HT1080 (cell line): ENCODE measurements at regions not wholly inside any gene's neighbourhood (a gene's known extent, or its start where the extent isn't known, plus 50 kb on each side); places are given as distances from the start of the nearest gene placed in this dataset.
"Not testable (repeated sequence)": the region's sequence is repeated elsewhere in the genome, so short reads cannot be mapped to it uniquely, and the experiment has no call there.

Experiments
- DNase-seq: peaks from one replicate; pipeline ENCODE4 v3.0.0-alpha.2; 2015; ENCODE audit warnings: low read depth

DNA sequence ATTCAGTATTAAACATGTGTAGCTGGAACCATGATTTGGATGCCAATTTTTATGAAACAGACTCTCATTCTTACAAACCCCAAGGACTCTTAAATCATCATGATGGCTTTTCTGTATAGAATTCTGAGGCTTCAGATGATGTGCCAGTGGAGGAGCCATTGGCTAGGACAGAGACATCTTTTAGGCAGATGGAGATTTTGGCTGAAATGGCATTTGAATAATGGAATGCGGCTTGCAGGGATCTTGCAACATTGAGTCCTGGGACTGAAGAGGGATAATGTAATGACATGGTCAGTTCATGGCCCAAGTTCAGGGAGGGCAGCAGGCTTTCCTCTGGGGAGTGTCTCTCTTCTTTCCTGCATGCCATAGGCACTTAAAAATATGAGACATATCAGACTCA lies 172.4 kb downstream of the ABCA8 start:
- DNase-seq: no peak

DNA sequence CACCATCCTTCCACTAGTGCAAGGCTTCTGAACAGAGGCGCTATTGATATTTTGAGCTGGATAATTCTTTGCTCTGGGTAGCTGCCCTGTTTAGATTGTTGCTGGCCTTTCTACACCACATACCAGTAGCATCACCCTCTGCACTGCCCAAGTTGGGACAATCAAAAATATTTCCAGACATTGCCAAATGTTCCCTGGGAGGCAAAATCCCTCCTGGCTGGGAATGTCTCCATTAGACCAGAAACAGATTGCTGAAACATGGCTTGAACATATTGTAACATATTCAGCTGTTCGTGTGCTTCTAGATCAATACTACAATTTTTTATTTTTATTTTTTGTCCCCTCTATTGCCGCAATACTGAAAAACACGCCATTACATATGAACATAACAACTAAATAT lies 174.6 kb downstream of the ABCA8 start:
- DNase-seq: no peak

DNA sequence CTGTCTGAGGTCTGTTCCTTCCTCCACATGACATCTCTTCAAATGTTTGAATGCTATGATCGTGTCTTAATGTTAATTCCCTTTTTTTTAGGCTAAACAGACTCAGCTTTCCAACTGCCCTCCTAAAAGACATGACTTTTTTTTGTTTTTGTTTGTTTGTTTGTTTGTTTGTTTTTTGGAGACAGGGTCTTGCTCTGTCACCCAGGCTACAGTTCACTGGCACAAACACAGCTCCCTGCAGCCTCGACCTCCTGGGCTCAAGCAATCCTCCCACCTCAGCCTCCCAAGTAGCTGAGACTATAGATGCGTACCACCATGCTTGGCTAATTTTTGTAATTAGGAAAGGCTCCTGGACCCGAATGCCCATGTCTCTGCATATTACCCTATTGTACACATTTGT lies 176.5 kb downstream of the ABCA8 start:
- DNase-seq: no peak

DNA sequence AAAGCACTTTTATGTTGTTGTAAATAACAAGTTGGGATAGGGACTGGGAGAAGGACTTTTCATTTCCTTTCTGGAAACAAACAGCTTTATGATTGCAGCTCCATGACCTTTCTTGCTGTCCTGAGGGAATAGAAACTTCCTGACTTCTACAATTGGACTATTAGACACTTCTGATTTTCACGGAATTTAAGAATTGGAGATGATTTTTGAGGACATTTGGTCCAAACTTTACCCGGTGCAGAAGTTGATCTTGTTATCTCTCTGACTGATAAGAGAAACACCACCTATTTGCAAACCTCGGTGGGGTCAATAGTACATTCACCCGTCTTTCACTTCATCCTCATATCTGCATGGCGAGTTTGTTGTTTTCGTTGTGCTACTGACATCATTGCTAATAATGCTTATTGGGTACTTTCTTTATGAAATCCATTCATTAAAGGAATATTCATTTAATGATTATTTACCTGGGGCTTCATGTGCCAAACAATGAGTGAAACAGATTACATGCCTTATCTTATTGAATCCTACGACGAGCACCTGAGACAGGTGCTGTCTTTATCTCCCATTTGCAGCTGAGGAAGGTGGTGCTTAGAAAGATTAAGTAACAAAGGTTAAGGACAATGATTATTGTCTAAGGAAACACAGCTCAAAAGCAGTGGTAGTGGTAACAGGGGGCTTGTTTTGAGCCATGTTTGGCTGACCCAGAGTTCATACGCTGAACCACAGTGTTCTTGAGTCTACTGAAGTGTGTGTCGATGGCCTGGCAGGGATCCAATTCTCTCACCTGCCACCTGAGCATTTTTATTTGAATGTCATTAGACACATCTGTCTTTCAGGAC lies 176.9 kb upstream of the FAM20A start:
- no peak for DNase-seq

DNA sequence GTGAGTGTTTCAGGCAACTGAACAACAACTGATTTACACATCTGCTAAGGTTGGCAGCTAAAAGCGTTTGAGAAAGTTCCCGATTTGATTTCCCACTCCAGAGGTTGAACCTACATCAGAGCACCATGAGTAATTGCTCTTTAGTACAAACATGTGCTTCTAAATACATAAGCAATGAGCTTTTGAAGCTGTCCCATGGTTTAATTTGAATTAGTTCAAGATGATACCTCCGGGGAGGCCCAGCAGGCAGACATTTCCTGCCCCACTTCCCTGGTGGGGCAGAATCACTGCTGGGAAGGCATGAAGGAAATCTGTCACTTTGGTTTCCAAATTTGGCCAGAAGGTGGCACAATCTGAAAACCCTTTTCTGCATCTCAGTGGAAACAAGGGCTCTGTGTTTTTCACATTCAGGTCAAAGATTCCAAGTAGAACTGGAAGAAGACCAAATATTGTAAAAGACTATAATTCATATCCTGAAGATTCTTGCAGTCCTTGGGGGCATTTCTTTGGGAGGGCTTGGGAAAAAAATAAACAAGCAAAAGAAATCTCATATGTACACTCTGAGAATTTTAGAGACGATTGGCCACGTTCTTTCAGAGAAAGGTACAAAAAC lies 176.2 kb upstream of the FAM20A start:
- DNase-seq: peak; percentile 64

- DNase-seq: no peak
These were observed 175.3 kb upstream of the FAM20A start for GRCh38 chr17:68776451-68776850.

- no peak for DNase-seq
These were observed 174.8 kb upstream of the FAM20A start for GRCh38 chr17:68775969-68776368.

DNA sequence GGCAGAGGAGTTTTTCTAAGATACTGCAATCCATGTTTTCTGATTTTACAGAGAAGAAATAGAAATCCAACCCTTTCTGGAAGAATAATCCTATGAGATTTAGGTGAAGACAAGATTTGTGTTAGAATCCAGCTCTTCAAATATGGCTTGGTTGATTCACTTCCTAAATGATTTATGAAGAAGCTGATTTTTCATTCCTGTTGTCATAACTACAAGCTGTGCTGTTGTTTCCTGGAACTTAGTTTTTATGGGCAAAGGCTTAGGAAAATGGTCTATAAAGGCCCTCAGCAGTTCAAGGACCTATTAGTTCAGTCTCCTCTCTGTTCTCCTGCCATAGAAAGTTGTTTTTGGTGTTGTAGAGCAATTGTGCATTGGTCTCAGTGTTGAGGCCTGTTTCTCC lies 174.2 kb upstream of the FAM20A start:
- no peak for DNase-seq

DNA sequence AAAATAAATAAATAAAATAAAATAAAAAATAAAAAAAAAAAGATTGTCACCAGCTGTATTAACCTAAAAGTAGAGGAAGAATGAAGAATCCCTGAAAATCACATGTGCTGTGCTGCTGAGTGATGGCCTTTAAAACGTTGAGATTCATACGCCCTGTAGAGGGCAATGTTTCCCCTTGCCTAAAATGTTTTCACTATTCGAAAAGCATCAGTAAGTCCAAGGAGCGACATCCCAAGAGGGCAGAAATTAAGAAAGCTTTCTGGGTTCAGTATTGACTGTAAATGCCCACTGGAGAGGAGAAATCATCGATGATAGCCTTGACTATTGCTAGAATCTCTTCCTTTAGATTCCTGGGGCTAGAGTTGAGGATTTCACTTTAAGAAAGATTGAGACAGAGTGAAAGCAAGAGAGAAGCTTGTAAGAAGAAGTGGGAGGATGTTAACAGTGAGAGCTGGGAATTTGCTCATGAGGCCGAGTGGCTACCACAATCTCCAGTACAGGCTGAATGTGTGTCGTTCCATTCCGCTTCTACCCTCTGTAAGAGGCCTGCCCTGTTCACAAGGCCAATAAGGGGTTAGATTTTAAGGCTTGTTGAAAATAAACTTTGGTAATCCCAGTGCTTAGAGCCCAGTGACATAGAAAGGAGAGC lies 170.8 kb upstream of the FAM20A start:
- peak; percentile 57 for DNase-seq

GRCh38 chr17:68768804-68769203 lies 167.6 kb upstream of the FAM20A start:
- DNase-seq: no peak

- DNase-seq: no peak
These were observed 165.5 kb upstream of the FAM20A start for GRCh38 chr17:68766640-68767039.

DNA sequence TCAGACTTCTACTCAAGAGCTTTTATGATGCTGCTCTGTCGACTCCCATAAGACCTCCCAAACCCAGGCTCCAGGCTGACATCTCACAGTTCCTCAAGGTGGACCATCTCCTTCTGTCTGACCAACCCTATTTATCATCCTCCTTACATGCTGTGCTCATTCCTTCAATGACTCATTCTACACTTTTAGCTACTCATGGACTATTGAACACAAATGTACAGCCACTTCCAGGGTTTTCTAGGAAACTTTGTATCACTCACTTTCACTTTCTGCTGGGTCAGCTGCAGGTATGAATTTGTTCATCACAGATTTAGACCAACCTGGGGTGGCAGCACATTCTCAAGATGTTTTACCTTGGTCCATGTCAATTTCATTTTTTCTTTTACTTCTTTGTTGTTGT lies 162.4 kb upstream of the FAM20A start:
- peak; percentile 51 for DNase-seq

DNA sequence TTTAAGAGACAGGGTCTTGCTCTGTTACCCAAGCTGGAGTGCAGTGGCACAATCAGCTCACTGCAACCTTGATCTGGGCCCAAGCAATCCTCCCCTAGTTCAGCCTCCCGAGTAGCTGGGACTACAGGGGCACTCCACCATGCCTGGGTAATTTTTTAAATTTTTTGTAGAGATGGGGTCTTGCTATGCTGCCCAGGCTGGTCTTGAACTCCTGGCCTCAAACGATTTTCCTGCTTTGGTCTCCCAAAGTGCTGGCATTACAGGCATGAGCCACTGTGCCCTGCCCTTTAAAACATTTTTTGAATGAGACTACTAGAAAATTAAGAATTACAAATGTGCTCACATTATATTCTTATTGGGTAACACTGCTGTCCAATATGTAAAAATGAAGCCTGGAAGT lies 161.7 kb upstream of the FAM20A start:
- DNase-seq: no peak

DNA sequence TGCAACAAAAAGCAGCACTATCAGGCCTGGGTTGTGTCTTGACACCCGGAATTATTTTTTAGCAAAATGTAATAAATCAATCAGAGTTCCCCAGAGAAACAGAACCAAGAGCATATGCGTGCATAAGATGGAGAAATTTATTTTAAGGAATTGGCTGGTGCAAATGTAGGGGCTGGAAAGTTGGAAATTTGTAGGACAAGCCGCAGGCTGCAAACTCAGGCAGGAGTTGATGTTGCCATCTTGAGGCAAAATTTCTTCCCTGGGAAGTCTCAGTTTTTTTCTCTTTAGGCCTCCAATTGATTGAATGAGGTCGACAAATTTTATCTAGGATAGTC lies 158.9 kb upstream of the FAM20A start:
- DNase-seq: no peak

GRCh38 chr17:68759343-68760140 lies 158.4 kb upstream of the FAM20A start:
- DNase-seq: peak; percentile 87

DNA sequence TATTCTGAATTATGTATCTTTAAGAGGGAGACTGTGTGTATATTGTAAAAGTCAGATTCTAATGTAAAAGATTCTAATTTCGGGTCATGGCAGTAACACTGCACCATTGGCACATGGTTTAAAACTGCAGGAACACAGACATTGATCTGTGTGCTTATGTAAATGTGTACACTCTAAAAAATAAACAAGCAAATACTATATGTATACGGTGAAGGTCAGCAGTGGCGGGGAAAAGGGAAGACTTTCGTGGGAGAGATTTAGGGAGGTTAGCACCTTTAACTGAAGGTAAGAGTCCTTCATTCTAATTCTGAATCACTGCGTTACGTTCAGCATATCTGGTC lies 157.8 kb upstream of the FAM20A start:
- no peak for DNase-seq

- not testable (repeated sequence) for DNase-seq
These were observed 156.9 kb upstream of the FAM20A start for GRCh38 chr17:68757866-68758757.

- no peak for DNase-seq
These were observed 153.0 kb upstream of the FAM20A start for GRCh38 chr17:68753985-68754769.

- no peak for DNase-seq
These were observed 149.0 kb upstream of the FAM20A start for GRCh38 chr17:68750208-68750562.
